ENCODE measurements at regions not wholly inside any gene's neighbourhood (a gene's known extent, or its start where the extent isn't known, plus 50 kb on each side); places are given as distances from the start of the nearest gene placed in this dataset.

DNA sequence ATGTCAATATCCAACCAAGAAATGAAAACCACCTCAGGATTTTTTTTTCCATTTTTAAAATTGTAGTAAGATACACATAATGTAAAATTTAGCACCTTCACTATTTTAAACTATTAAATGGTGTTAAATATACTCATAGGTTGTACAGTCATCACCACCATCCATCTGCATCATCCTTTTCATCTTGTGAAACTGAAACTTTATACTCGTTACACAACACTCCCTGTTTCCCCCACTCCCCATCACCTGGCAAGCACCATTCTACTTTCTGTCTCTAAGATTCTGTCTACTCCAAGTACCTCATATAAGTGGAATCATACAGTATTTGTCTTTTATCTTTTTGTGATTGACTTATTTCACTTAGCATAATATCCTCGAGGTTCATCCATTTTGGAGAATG lies 335.2 kb upstream of the NPSR1 start:
- no peak for TF ChIP-seq SIN3A (IDR thresholded peaks at IDR 0.05; ENCODE audit: low read depth)
- TF ChIP-seq, protein P1, sequence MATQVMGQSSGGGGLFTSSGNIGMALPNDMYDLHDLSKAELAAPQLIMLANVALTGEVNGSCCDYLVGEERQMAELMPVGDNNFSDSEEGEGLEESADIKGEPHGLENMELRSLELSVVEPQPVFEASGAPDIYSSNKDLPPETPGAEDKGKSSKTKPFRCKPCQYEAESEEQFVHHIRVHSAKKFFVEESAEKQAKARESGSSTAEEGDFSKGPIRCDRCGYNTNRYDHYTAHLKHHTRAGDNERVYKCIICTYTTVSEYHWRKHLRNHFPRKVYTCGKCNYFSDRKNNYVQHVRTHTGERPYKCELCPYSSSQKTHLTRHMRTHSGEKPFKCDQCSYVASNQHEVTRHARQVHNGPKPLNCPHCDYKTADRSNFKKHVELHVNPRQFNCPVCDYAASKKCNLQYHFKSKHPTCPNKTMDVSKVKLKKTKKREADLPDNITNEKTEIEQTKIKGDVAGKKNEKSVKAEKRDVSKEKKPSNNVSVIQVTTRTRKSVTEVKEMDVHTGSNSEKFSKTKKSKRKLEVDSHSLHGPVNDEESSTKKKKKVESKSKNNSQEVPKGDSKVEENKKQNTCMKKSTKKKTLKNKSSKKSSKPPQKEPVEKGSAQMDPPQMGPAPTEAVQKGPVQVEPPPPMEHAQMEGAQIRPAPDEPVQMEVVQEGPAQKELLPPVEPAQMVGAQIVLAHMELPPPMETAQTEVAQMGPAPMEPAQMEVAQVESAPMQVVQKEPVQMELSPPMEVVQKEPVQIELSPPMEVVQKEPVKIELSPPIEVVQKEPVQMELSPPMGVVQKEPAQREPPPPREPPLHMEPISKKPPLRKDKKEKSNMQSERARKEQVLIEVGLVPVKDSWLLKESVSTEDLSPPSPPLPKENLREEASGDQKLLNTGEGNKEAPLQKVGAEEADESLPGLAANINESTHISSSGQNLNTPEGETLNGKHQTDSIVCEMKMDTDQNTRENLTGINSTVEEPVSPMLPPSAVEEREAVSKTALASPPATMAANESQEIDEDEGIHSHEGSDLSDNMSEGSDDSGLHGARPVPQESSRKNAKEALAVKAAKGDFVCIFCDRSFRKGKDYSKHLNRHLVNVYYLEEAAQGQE (IDR thresholded peaks at IDR 0.05; ENCODE audit: low read depth) = no peak
